ENCODE measurements at regions not wholly inside any gene's neighbourhood (a gene's known extent, or its start where the extent isn't known, plus 50 kb on each side); places are given as distances from the start of the nearest gene placed in this dataset.
"Not testable (repeated sequence)": the region's sequence is repeated elsewhere in the genome, so short reads cannot be mapped to it uniquely, and the experiment has no call there.

DNA sequence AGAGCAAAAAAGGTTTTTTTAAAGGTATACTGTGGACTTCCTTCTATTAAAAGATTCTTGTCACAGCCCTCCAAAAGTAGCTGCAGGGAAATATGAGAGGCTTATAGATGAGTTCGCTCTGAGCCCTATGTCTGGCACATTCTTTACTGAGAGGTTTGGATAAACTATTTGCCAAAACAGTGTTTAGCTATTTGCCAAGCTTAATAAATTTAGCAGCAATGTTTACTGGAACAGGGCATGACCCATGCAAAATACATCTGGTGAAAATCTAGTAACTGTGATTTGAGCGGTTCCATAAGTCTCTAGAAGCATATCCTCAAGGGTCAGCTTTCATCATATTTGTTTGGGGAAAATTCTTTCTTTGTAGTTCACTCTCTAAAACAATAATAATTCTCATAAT, 1696.7 kb upstream of the PIK3C3 start:
- no peak for DNase-seq (ENCODE audit: low read depth)

DNA sequence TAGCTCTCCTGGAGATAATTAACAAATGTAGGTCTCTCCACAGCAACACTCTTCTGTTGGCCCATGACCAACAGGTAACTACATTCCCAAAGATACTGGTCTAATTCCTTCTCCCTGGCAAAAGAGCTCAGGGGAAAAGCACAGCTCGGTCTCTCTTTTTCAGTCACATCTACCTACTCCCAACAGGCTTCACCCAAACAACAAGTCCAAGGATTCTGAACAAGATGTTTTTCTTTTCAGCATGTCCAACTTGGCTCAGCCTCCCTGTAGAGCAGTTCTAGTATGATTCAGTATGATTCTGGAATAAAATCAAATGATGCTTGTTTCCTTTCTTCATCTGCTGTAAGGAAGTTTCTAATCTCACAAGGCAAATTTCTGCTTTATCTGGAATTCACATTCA, 1704.8 kb upstream of the PIK3C3 start:
- DNase-seq (ENCODE audit: low read depth), result no peak
- H3K4me3 ChIP-seq (ENCODE audit: low read depth, low read length), result no peak overlapping the region

More for the DNA sequence above, 1696.7 kb upstream of the PIK3C3 start:
- H3K4me3 ChIP-seq (ENCODE audit: low read depth, low read length), result no peak overlapping the region

DNA sequence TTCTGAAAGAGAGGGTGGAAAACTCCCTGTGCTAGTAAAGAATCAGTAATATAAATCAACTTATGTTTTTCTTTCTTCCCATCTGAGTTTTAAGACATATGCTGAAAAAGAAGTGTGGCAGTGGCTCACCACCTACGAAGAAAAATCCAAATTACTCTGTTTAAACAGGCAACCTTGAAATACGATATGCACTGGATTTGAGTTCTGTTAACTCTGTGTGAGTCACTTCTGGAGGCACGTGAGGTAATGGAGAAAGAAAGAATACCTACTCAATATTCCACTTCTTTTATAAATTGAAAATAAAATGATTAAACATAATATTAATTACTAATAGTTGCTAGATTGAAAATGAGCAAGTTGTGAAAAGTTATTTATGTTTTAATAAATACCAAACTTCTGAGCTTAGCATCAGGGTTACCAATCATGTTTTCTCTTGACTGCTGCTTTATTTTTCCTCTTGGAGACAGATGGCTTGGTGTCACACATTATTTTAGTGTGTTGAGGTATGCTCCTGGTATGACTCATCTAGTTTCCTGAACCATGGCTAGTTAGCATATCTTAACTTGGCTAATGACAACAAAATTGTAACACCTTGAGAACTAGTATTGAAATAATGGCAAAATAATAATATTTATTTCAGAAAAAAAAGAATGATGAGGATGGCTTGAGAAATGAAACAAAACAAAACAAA, 1705.5 kb upstream of the PIK3C3 start:
- H3K4me3 ChIP-seq (ENCODE audit: low read depth, low read length), result no peak overlapping the region
- no peak for DNase-seq (ENCODE audit: low read depth)

DNA sequence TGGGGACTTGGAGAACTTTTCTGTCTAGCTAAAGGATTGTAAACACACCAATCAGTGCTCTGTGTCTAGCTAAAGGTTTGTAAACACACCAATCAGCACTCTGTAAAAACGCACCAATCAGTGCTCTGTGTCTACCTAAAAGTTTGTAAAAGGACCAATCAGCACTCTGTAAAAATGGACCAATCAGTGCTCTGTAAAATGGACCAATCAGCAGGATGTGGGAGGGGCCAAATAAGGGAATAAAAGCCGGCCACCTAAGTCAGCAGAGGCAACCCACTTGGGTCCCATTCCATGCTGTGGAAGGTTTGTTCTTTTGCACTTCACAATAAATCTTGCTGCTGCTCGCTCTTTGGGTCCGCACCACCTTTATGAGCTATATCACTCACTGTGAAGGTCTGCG, 1709.4 kb upstream of the PIK3C3 start:
- not testable (repeated sequence) for H3K4me3 ChIP-seq (ENCODE audit: low read depth, low read length); DNase-seq (ENCODE audit: low read depth)

DNA sequence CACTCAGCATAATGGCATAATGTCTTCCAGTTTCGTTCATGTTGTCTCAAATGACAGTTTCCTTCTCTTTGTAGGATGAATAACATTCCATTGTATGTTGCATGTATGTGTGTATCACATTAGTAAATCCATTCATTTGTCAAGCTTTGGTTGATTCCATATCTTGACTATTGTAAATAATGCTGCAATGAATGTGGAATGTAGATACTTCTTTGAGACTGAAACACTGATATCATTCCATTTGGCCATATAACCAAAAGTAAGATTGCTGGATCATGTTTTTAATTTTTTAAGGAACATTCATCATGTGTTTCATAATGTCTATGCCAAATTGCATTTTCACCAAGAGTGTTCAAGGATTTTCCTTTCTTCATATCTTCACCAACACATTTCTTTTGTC, 1711.4 kb upstream of the PIK3C3 start:
- no peak overlapping the region for H3K4me3 ChIP-seq (ENCODE audit: low read depth, low read length)
- DNase-seq (ENCODE audit: low read depth), result no peak

DNA sequence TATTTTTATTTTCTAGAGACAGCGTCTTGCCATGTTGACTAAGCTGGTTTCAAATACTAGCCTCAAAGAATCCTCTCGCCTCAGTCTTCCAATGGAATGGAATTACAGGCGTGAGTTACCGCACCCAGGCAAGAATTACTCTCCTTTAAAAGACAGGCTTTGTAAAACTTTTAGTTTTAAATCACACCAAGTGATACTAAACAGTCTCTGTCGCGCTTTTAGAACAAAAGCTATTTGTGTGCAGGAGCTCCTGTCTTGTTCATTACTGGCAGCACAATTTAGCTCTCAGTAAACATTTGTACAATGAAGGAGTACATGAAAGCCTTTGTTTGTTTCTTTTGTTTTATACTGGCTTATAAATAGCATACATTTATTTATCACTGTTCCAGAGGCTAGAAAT, 1719.2 kb upstream of the PIK3C3 start:
- H3K4me3 ChIP-seq (ENCODE audit: low read depth, low read length), result no peak overlapping the region
- DNase-seq (ENCODE audit: low read depth), result no peak

DNA sequence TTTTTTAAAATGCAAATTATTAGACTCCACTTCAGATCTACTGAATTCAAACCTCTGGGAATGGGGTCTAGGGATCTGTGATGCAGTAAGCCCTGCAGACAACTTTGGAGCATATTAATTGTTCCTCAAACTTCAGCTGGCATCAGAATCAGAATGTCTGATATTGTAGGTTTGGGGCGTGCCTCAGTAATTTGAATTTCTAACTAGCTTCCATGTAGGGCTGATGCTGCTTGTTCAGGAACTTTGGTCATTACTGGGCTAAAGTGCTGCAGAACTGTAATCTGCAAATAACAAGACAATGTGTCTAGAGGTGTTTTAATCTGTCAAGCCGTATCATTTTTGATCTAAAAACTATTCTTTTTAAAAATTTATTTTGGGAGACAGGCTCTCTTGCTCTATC, 1719.7 kb upstream of the PIK3C3 start:
- no peak overlapping the region for H3K4me3 ChIP-seq (ENCODE audit: low read depth, low read length)
- DNase-seq (ENCODE audit: low read depth), result no peak

DNA sequence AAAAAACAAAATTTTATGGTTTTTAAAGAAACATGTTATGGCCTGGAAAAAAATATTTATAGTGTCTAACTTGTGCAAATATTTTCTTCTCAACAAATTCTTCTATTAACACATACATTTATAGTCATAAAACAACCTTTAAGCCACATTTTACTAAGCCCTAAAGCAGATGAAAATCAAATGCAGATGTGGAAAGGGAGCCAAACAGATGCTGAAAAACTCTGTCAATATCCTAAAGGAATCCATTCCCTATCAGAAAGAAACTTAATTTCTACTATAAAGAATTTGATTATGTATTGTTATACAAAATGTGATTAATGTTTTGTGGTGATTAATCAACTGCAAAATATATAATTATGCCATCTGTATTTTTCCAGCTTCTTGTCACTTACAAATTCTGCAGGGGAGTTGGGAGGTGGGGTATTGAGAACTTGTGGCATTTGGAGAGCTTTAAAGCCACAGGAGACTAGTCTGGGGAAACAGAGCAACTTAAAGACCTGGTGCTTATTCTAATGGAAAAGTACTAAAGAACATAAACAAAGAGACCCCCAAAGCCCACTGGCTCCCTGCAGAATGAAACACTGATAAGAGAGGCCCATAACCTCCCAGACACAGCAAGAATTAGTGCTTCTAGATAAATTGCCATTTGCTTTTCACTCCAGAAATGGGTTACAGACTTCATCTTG, 1721.0 kb upstream of the PIK3C3 start:
- no peak for DNase-seq (ENCODE audit: low read depth)
- H3K4me3 ChIP-seq (ENCODE audit: low read depth, low read length), result no peak overlapping the region

DNA sequence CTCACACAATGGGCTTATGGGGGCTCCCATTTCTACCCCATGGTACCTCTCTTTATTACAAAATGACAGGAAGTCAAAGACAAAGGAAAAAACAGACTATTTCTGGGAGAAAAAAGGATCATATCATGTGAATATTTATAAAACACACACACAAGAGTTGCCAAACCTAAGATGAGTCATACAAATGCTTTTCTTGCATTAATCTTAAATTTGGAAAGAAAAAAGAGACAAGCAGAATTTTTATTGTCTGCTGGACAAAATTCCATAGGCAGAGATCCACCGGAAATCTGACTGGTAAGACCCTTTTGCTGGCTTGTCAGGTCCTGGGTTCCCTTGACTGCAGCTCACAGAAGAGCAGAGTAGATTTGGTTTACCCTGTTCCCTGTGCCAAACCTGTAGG, 1732.3 kb upstream of the PIK3C3 start:
- no peak overlapping the region for H3K4me3 ChIP-seq (ENCODE audit: low read depth, low read length)
- DNase-seq (ENCODE audit: low read depth), result peak; percentile 14

DNA sequence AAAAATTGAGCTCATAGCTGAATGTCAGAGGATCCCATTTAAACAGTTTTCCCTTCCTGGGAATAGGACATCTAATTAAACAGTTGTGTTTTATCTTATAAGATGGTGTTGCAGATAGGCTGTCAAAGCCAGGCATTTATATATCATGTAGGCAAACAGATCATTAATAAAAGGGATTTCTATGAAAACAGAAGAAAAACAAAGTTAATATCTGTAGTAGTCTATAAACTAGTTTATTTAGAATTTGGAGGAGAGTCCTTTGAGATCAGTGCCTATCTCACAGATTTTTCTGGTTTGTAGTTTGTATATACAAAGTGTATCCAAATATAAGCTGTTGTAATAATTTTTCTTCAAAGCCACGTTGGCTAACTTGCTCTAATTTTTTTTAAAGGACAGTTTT, 1738.2 kb upstream of the PIK3C3 start:
- DNase-seq (ENCODE audit: low read depth), result no peak

DNA sequence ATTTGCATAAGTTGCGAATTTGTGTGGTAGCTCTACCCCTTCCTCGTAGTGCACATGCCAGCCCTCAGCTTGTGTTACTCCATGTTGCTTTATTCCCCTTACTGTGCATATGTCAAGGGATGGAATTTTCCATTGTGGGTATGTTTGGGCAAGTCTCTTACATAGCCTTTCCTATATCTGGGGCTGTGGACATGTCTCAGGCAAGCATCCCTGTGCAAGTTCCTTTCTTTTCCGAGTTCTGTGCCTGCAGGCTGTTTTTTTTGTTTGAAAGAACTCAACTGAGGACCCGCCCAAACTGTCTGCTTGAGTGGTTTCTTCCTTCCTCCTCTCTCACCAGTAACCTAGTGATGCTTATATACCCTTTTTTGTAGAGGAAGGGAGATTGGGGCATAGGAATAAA, 1739.1 kb upstream of the PIK3C3 start:
- no peak for DNase-seq (ENCODE audit: low read depth)
- no peak overlapping the region for H3K4me3 ChIP-seq (ENCODE audit: low read depth, low read length)

More for the DNA sequence above, 1738.2 kb upstream of the PIK3C3 start:
- no peak overlapping the region for H3K4me3 ChIP-seq (ENCODE audit: low read depth, low read length)

DNA sequence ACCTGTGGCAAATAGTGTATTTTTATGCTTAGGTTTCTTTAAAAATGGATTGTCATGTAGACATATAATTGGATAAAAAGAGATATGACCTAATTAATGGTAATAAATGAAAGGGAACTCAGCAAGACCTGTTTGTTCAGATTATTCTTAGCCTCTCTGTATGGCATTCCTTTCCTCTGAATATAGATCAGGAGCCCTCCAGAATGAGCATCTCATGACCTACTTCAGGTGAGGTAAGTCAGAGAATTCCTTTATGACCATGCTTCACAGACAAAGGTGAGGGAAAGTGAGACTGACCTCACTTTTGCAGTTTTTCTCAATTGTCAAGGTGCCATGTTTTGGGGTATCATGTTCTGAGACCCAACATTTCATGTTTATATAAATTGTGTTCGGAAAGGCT, 1744.3 kb upstream of the PIK3C3 start:
- H3K4me3 ChIP-seq (ENCODE audit: low read depth, low read length), result no peak overlapping the region
- no peak for DNase-seq (ENCODE audit: low read depth)

DNA sequence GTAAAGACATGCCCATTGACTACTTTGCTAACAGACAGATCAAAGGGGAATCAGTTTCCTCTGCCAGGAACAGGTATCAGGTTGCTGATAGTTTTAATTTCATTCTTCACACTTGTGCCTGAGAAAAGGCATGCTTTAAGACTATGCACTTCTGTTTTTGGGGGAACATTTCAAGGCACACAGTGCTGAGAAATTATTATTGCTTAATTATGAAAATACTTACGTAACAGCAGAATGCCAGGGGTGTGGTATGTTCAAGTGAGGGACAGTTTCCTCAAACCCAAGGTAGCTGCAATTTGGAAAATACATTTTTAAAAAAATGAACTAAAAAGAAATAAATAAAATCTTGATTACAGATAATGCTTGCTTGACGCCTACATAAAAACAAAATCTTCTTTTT, 1746.1 kb upstream of the PIK3C3 start:
- no peak overlapping the region for H3K4me3 ChIP-seq (ENCODE audit: low read depth, low read length)
- no peak for DNase-seq (ENCODE audit: low read depth)

DNA sequence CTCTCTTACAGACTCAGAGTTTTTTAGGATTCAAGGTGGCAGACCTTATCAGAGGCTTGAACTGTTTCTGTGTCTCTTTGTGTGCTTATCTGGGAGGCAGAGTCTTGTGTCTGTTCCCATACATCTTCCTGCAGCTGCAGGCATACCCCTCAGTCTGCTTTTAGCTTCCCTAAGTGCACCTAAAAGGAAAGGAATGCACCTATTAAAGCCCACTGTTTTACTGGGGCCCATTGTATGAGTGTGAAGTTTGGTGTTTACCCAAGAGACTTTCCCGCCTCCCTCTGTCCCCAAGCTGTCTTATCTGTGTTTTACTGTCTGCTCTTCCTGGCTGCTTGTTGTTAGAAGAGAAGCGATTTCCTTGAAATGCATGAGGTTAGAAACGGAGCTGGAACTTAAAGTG, 1757.3 kb upstream of the PIK3C3 start:
- no peak for DNase-seq (ENCODE audit: low read depth)
- no peak overlapping the region for H3K4me3 ChIP-seq (ENCODE audit: low read depth, low read length)

DNA sequence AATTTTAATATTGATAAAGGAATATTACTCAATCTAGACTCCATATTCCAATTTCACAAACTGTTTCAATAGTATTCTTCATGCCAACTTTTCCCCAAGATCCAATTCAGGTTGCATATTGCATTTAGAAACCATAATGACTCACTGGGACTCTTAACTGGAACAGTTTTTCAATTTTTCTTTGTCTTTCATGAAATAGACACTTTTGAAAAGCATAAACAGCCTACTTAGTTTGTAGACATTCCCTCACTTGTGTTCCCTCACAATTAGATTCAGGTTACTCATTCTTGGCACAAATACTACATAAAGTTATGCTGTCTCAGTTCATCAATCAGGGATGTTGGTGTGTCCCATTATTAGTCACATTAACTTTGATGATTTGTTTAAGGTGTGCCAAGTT, 1768.4 kb upstream of the PIK3C3 start:
- no peak overlapping the region for H3K4me3 ChIP-seq (ENCODE audit: low read depth, low read length)
- DNase-seq (ENCODE audit: low read depth), result no peak

DNA sequence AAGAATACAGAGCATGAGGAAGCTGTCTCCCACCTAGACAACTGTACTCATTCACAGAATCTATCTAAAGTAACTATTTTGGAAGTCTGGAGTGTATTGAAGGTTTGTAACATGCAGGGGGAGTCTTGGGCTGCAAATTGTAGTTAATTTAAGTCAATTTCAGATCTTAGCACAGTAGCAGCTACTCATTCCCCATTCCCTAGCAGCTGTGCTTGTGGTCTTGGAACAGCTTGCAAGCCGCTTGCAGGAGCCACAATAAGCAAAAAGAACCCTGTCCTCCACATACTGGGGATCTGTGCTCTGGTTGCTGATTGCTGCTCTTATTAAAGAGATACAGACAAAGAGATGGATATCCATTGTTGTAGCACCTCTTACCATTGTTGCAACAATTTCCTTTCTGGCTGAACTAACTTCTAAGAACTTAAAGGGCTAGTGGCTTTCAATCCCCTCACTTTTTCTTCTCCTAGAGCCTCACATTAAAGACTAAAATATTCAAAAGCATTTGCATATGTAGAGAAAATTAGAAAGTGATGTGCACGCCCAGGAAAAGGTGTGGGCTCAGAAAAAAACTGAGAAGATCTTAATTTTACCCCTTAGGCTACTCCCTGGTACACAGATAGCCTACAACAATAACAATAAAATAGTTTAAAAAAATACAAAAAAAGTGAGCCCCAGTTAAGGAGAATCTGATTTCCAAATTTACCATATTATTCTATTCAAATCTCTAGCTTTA, 1775.1 kb upstream of the PIK3C3 start:
- DNase-seq (ENCODE audit: low read depth), result no peak
- no peak overlapping the region for H3K4me3 ChIP-seq (ENCODE audit: low read depth, low read length)

DNA sequence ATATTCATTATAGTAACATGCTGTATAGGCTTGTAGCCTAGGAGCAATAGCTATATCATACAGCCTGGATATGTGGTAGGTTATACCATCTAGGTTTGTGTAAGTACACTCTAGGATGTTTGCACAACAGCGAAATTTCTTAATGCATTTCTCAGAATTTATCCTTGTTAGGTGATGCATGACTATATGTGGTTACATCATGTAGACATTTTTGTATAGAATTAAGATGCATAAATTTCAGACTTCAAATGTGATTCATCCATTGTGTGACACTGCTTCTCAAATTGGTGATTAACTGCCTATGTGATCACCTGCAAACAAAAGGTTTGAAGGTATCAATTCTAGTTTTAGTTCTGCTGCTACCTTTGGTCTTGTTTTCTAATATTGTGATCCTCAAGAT, 1787.0 kb upstream of the PIK3C3 start:
- DNase-seq (ENCODE audit: low read depth), result no peak

DNA sequence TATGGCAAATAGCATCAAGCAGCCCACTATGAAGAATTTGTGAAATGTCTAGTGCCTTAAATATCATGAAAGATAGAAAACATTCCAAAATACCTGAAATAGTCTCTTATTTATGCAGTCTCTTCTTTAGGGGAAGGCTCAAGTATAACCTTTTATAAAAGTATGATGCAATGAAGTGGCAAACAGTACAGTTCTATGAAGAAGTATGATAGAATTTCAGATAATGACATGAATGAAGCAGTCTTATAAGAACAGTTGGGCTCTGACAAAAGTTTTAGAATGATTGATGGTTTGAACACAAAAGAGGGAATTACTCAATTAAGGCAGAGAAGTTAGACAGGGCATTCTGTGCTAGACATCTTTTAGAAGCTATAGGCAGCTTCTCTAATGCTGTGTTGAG, 1791.8 kb upstream of the PIK3C3 start:
- H3K4me3 ChIP-seq (ENCODE audit: low read depth, low read length), result no peak overlapping the region
- DNase-seq (ENCODE audit: low read depth), result no peak

More for the DNA sequence above, 1787.0 kb upstream of the PIK3C3 start:
- H3K4me3 ChIP-seq (ENCODE audit: low read depth, low read length), result no peak overlapping the region

DNA sequence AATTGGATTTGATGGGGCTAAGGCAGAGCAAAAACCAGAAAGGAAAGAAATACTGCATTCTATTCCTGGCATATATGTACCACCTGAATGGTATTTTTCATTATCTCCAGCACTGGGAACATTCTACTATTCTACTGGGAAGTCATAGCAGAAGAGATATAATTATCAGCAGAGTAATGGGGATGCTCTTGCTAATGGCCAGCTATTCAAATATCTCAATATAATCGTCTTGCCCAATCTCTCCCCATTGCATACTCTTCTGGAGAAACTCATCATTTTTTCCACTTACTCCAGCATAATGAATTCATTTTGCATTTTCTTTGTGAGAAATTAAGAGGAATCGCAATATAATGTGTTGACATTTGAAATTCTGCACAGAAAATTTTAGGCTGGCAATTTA, 1794.7 kb upstream of the PIK3C3 start:
- no peak for DNase-seq (ENCODE audit: low read depth)
- no peak overlapping the region for H3K4me3 ChIP-seq (ENCODE audit: low read depth, low read length)

DNA sequence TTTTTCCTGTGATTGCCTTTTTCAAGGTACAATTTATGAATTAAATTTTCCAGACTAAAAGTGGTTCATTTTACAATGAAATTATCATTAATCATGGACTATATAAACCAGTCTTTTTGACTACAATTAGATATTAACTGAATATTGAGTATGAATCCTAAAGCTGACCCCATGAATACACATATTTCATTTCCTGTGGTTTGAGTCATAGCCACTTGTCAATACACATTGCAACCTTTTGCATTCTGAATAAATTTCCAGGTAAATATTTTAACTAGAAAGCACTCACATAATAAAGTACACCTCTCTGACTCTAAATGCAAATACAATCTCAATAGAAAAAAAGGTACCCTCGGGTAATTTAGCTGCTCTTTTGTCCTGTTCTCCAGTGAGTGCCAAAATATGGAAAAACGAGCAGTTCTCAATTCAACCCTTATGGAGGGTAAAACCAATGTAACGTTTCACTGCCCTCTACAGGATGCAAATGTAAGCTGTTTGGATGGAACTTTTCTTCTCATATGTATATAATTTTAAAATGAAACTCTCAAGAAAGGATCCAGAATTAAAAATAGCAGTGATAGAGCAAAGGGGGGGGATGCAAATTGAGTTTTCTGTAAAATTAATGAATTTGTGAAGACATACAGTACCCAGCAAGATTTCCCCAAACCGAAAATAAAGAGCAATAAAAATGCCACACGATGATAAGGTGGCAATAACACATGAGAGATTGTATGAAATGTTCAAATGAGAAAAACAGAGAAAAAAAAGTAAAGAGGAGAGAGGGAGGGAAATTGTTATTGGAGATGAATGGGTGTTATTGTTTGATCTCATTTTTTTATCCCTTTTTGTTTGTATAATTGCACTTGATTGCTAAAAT, 1795.7 kb upstream of the PIK3C3 start:
- no peak overlapping the region for H3K4me3 ChIP-seq (ENCODE audit: low read depth, low read length)
- DNase-seq (ENCODE audit: low read depth), result no peak

All from skeletal muscle cell (primary cell).